HG02884 (cell line): ENCODE measurements at regions not wholly inside any gene's neighbourhood (a gene's known extent, or its start where the extent isn't known, plus 50 kb on each side); places are given as distances from the start of the nearest gene placed in this dataset.

Experiments used
- ATAC-seq: cut with Tn5 transposase; IDR thresholded peaks from one replicate; pipeline ENCODE4 v1.9.1; 2021; ENCODE audit warnings: mild to moderate bottlenecking, moderate library complexity; ENCODE audit not compliant: unreplicated experiment

DNA sequence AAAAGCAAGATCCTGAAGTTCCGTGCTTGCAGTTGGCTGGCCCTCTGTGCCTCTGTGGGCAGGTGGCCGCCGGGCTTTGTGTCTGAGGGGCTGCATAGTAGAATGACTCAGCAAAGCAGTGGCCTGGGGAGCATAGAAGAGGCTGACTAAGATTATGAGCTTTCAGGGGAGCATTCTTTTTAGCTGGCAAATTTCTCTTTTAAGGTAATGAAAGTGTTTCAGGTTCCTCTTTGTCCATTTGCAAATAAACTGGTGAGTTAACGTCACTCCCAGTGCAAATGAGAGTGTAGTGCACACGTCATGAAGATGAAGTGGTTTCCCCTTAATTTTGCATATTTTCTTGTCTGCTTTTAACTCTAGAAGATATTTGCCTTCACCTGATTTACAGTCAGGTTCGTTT is 98.6 kb downstream of the BCL2L11 start:
- peak; percentile 91 for ATAC-seq

DNA sequence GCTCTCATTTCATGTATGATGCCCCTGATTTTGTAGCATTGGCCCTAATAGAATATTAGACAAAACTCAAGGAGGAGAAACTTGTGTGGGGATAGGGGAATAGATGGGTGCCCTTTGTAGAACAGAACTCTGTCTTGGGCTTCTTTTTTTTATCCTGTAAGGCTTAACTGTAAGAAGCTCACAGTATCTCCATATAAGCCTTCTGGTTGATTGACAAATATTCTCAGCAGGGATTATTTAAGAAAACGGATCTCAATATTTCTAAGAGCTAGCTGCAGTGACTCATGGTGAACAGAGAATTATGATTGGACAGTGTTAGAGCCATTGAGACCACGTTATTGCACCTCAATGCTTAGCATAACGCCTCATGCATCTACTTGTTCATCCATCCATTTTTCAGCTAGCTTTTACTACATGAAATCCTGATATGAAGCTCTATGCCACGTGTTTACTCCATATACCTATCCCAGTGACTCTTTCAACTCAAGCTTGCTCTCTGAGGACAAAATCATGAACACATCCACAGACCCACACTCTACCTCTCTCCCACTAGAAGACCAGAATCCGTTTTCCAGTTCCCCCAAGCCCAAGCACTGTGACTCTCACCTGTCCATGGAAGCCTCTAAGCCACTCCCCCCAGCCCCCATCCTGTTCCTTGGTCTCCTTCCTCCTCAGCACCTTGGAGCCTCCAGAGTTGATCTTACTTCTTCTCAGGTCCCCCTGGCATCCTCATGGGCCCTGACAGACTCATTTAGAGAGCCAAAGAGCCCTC is 99.2 kb downstream of the BCL2L11 start:
- ATAC-seq, result no peak

DNA sequence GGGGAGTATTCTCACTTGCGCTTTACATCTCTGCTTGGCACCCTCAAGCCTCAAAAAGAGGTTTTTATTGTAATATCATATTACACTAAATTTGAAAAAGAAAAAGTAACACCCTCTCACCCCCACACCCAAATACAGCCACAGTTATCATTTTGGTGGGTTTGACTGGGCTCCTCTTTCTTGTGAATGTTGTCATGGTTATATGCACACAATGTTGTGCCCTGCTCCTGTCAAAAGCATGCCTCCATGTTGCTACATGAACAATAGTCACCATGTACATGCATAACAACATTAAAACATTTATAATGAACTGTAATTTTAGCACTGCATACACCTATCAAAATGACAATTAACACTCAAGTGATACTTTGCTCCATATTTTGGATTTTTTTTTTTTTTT is 100.2 kb downstream of the BCL2L11 start:
- ATAC-seq, result no peak

DNA sequence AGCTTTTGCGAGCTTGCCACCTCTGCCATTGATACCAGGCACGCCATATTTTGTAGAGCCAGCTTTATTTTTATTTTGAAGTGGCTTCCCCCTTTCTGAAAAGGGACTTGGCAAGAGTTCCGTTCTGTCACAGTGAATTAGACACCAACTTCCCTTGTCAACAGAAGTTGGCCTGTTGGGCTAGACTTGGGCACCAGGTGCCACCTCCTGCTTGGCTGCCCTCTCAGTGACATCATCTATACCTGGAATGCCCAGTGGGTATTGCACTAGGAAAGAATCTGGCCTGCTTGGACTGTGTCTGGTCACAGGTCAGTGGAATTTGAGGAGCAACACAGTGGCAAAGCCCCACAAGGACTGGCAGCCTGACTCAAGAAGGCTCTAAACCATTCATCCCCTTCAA is 101.0 kb downstream of the BCL2L11 start:
- no peak for ATAC-seq

DNA sequence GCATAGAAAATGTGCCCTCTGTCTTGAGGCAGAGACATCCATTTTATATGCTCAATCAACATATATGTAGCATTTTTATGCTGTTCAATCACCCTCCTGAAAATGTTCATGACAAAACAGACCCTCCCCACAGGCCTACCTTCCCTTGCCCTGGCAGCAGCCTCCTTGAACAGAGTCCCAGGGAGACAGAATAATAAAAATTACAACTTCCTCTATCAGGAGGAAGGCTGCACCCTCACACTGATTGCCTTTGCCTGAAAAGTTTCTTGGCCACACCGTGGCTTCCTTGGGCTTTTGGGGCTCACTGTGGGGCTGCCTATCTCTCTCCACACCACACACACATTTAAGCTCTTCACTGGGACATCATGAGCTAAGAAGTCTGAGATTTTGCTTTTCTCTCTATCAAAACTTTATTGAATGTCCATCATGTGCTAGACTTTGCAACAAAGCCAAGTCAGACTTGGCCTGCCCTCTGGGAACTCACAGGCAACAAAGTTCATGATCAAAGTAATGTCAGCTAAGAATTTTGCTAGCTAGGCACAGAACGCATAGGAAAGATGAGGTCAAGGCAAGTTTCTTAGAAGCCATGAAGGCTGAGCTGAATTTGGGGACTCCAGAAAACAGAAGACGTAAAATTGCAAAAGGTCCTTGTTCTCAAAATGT is 101.6 kb downstream of the BCL2L11 start:
- ATAC-seq, result no peak

DNA sequence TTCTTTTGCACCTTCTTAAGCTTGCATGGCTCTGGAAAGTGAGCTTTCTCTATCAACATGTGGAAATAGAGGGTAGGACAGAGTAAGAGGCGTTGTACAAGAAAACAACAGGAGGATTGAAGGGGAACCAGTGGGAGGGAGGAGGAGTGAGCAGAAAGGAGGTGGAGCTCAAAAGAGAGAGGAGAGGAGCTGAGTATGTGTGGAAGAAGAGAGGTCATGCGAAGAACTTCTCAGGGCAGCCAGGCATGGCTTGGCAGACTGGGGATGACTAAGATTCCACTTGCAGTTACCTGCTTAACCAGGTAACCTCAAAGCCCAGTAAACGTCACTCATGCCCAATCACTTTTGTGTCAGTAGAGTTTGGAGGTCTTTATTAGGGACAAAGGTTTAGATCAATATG is 105.1 kb downstream of the BCL2L11 start:
- no peak for ATAC-seq

DNA sequence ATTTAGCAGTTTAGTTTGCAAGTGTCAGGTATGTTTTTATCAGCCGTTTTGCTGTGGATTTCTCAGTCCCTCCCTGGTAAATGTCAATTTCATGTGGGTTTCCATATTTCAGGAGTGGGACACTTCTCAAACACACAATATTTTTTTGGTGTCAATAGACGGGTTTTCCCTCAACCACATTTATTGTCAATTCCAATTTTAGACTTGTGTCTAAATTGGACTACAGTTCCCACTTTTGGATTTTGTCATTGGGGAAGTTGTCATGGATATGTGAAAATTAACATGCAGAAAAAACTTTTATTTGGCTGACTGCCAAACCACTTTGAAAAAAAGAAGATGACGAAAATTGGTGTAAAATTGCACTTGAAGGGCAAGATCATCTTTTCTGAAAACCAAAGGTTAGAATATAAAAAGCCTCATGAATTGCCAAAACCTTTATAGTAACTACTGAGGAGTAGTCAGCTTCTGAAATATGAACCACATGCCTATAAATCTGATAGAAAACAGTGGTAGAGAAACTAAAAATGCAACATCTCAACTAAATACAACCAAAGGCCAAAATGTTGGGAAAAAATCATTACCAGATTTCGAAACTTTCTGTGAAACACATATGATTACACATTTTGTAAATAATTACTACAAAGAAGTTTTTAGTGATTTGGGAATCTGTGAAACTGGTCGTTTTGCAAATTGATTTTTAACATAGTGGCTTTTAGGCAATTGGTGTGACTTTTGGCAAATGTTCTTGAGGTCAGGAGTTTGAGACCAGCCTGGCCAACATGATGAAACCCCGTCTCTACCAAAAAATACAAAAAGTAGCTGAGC is 106.4 kb downstream of the BCL2L11 start:
- no peak for ATAC-seq

DNA sequence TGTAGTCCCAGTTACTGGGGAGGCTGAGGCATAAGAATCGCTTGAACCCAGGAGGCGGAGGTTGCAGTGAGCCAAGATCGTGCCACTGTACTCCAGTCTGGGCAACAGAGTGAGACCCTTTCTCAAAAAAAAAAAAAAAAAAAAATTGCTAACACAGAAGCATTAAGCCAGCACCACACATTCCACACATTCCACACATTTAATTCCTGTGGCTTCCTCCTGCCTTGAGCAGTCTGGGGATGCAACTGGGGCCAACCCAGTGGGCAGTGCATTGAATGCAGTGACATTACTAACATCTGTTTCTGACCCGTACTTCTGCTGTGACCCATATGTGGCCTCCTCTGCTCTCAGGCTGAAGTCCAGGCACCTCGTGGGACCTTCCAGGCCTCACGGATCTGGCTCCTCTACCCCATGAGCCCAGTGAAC is 107.0 kb downstream of the BCL2L11 start:
- no peak for ATAC-seq

DNA sequence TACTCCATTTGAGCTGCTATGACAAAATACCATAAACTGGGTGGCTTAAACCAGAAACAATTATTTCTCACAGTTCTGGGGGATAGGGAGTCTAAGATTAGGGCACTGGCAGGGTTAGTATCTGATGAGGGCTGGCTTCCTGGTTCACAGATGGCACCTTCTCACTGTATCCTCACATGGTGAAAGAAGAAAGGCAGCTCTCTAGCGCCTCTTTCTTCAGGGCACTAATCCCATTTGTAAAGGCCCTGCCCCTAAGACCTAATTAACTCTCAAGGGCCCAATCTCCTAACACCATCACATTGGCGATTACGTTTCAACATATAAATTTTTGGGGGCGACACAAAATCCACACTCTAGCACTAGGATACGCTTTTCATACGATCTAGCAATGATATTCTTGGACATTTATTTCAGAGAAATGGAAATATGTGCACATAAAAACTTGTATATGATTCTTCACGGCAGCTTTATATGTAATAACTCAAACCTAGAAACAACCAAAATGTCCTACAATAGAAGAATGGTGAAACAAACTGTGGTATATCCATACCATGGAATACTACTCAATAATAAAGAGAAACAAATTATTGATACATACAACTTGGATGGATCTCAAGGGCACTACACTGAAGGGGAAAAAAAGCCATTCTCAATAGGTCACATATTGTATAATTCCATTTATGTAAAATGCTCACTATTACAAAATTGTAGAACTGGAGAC is 111.0 kb downstream of the BCL2L11 start:
- ATAC-seq, result no peak

DNA sequence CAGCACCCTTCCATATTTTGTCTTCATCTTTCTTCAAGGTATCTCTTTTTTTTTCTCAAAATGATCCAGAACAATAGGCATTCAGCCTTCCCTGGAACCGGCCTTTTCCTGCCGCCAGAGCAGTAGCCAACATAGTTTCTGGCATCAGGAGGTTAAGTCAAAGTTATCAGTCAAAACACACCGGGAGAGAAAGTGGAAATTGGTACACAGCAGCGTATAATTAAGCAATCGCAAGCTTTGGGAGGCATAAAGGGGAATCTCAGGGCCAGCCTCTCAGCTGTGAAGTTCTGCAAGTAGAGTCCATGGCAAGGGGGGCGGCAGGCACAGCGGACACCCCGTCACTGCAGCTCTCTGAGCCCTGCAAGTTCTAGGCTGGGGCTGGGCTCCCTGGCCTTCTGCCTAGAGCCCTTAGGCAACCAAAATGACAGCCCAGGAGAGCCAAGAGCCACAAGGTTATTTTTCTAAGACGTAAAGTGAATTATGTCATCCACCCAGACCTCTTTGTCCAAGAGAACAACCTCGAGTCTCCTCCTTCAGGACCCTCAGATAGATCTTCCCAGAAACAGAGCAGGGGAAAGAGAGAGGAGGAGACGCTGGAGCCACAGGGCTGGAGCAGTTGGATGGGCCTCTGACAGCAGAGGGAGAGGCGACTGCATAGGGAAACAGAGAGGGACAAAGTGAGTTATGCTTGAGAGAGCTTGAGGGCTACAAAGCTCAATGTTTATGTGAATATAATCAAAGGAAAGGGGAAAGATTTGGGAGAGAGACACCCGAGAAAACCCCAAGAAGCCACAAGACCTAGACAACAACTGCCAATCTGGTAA is 114.7 kb downstream of the BCL2L11 start:
- no peak for ATAC-seq

DNA sequence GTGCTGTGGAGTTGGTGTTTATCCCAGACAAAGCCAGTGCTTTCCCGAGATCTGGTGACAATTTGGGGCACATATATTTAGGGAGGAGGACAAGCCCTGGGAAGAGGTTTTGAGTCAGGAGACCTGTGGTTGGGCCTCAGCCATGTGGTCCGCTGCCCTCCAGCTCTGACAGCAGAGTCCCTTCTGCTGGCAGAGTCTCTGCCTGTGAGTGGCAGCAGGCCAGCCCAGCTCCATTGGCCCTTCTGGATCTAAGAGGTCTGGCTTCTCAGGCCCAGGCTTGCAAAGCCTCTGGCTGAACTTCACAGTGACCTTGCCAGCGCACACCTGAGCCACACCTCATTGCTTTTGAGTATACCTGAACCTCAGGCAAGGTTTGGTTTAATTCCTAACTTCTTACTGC is 115.3 kb downstream of the BCL2L11 start:
- no peak for ATAC-seq

DNA sequence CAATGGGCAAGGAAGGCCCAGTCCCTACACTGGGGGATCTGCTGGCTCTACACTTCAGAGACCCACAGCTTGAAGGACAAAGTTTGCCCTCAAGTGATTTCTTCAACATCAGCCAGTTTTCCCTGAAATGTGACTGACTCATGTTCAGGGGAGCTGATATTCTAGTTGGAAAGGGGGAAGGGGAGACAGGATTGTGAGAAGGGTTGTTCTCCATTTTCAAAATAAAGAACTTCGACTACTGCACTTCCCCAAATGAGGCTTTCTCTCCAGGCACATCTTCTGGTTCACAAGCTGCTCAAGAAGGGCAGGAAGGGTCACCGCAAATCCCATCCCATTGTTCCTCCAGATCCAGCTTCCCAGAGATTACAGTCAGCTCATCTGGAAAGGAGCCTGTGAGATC is 117.6 kb downstream of the BCL2L11 start:
- ATAC-seq, result no peak

DNA sequence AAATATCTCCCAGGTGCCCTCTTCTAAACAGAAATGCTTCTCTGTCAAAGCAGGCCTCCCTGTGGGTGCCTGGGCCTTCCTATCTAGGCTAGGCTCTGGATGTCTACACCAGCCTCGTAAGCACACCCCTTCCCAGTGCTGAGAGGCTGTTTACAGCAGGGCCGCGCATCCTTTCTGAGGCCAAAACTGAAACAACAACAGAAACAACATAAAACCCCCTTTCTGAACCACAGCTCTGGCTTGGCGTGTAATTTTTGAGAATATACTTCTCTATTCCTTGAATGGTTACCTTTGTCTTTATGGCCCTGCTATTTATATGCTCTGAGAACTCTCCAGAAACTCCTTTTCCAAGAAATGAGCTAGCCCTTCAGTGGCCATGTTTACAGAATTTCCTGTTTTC is 118.4 kb downstream of the BCL2L11 start:
- peak; percentile 87 for ATAC-seq

DNA sequence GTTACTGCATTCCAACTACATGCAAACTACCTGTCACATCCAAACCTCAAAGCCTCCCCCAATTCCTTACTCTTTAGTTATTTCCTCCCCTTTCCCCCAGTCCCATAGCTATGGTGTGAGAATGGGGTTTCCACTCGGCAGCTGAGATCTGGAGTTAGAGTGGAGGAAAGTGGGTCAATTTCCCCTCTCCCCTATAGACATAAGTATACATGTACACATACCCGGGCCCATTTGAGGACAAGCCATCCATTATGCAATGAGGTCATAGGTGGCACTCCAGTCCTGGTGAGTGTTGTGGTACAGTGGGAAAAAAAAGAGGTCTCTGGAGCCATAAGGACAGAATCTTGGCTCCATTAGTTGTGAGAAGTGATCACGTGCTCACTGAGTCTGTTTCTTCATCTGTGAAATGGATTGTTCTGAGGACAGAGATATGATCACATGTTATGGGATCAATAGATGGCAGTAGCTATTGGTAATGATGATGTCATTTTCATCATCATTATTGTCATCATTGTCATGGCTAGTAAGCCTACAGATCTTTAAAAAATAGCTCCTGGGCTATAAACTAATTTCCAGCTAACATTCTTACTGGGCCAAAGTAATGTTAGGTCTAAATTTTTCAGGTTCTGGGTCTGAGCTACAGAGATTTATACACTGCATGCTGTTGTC is 119.0 kb downstream of the BCL2L11 start:
- no peak for ATAC-seq

DNA sequence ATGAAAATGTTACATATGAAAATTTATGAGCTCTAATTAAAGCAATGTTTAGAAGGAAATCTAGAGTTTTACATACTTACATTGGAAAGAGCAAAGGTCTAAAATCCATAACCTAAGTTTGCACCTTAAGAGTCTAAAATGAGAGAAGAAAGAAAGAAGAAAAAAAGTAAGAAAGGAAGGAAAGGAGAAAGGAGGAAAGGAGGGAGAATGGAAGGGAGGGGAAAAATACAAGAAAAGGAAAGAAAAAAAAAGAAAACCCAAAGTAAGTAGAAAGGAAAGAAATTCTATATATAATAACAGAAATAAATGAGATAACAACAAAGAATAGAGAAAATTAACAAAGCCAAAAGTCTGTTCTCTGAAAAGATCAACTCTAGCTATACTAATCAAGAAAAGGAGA is 122.6 kb downstream of the BCL2L11 start:
- ATAC-seq, result no peak

DNA sequence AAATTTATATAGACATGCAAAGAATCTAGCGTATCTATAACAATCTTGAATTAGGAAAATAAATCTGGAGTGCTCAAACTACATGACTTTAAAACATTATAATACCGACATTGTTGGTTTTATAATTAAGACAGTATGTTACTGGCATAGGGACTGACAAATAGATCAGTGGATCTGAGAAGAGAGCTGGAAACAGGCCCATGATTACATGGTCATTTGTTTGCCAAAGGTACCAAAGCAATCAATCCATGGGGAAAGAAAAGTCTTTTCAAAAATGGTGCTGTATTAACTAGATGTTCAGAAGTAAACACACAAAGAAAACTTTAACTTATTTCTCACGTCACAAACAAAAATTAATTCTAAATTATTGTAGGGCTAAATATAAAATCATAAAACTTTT is 124.2 kb downstream of the BCL2L11 start:
- ATAC-seq, result no peak

DNA sequence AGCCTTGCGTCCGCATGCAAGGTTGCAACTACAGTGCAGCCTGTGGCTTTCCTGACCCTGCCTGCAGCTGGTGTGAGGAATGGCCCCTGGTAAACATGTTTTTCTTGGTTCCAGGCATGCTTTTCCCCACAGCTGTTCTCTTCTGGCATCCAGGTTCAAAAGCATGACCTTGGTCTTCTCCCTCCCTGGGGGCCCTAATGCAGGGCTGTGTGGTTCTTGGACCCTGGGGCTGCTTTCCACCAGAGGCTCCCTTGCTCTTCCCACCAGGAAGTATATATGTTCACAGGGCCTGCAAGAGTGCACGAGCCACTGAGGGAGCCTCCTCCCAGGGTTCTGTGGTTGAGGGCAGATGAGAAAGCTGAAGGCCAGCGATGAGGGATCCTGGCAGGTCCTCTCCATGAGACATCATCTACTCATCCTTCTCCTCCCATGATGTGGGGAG is 125.9 kb downstream of the BCL2L11 start:
- ATAC-seq, result no peak

DNA sequence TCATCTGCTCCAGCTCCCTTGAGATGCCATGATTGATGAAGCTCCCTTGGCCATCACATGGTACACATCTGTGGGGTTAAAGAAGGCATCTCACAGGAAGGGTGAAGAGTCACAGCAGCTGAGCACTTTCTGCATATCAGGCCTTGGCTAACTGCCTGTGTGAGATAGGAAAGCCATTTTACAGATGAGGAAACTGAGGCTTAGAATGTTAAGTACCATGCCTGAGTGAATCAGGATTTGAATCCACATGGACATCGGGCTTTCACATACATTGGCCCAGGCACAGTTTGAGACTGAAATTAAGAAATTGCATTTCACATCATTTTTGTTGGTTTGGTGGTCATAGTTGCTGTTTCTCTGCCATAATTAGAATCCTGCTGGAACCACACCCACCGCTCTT is 126.8 kb downstream of the BCL2L11 start:
- ATAC-seq, result no peak

DNA sequence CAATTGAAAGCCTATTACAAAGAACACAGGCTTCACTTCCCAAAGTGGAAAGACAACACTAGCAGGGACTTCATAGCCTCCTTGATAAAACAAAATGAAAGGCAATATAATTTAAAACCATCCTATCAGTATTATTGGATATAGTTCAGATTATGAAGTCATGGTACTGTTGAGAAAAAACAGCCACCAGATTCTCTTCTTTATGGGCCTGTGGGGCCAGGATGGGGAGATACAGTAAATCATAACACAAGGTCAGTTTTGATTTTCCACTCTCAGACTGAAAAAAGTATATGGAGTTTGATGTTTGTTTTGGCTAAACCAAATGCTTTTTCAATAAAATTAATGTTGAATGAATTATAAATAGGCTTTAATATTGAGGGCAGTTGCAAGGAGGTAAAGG is 129.1 kb downstream of the BCL2L11 start:
- no peak for ATAC-seq
